Liver (tissue), 2 donors: ENCODE measurements at regions not wholly inside any gene's neighbourhood (a gene's known extent, or its start where the extent isn't known, plus 50 kb on each side); places are given as distances from the start of the nearest gene placed in this dataset.

Experiments used
- CTCF ChIP-seq: fragments of 150-350 bp; IDR thresholded peaks from 2 replicates; pipeline ENCODE4 v1.5.1; 2017; ENCODE audit warnings: improper control_type of control experiment, low read depth, low read length; ENCODE audit not compliant: missing input control
- MAX ChIP-seq: IDR thresholded peaks from 2 replicates; pipeline ENCODE4 v1.6.1; 2016; ENCODE audit warnings: antibody characterized with exemption
- donor health status: healthy.

GRCh38 chr12:107484230-107484629, 201.4 kb upstream of the PWP1 start:
- TF ChIP-seq CTCF (no peak), MAX (no peak)
